SK-N-SH (cell line): ENCODE measurements at regions not wholly inside any gene's neighbourhood (a gene's known extent, or its start where the extent isn't known, plus 50 kb on each side); places are given as distances from the start of the nearest gene placed in this dataset.

ENCODE experiments used
- CTCF ChIP-seq: fragments of 200-600 bp; sonication (generic); IDR thresholded peaks from 2 replicates; pipeline ENCODE4 v1.6.1; 2017; ENCODE audit warnings: antibody characterized with exemption, mild to moderate bottlenecking, moderate library complexity
- FOXM1 ChIP-seq: IDR thresholded peaks from 2 replicates; pipeline ENCODE4 v1.4.0; 2012; ENCODE audit warnings: low read depth, mild to moderate bottlenecking
- POLR2AphosphoS5 ChIP-seq: IDR thresholded peaks from 2 replicates; pipeline ENCODE4 v1.6.1; 2012; ENCODE audit warnings: low read depth, low read length
- TAF1 ChIP-seq: IDR thresholded peaks from 2 replicates; pipeline ENCODE4 v1.6.1; 2012; ENCODE audit warnings: low read depth, mild to moderate bottlenecking, low read length, moderate library complexity, borderline replicate concordance

- TF ChIP-seq CTCF = no peak
- no peak for TF ChIP-seq TAF1
- TF ChIP-seq FOXM1 = no peak
- no peak for TF ChIP-seq POLR2AphosphoS5
These were observed 178.6 kb upstream of the MAP3K7 start for GRCh38 chr6:90765491-90765890.
